NCI-H2029 (cell line): ENCODE measurements at regions not wholly inside any gene's neighbourhood (a gene's known extent, or its start where the extent isn't known, plus 50 kb on each side); places are given as distances from the start of the nearest gene placed in this dataset.
"Not testable (repeated sequence)": the region's sequence is repeated elsewhere in the genome, so short reads cannot be mapped to it uniquely, and the experiment has no call there.

Experiments
- DNase-seq: peaks from one replicate; lab custom pipeline; 2025; lab: John Stamatoyannopoulos, UW

DNA sequence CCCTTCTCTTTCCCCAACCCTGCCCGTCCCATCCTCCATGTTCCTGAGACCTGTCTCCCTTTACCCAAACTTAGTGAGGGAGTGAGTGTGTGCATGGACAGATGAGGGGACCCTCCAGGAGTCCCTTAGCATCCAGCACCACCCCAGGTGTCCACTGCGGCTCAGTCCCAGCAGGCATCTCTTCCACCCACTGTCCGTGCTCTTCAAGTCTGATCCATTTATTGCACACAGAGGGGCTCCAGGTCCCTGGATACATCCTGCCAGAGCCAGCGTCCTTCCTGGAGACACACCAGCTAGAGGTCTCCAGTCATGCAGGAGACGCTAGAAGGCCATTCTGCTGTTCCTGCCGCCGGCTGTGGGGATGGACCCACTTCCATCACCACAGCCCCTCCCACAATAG, 239.2 kb downstream of the ADGRD1 start:
- no peak for DNase-seq

DNA sequence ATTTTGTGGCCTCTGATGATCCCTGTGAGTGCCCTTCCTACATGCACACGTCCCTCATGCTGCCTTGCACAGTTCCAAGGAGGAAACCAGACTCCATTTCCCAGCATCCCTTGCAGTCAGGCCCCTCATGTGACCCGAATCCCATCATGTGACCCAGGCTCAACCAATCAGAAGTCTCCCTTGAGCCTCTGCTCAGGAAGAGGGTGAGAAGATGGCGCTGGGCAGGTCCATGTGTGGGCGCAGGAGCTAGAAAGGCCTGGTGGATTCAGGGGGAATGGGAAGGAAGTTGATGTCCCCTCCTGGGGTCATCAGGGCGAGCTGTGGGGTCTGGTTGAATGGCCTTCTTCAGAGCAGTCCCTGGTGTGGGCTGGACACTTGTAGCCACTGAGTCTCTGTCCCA, 240.5 kb downstream of the ADGRD1 start:
- DNase-seq: no peak

DNA sequence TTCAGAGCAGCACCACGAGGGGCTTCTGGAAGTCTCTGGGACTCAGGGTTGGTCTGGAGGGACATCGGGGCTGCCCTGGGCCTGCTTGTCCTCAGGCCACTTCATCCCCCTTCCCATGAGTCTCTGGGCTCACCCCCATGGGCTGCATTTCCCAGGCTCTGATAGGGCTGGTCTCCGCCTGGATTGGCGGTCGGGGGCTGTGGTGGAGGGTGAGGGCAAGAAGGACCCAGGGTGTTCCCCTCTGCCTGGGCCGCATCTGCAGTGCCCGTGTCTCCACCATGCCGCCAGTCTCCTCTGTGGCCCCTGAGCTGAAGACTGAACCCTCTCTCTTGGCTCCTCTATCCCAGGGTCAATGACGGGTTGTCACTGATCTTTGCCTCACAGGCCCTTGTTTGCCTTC, 242.1 kb downstream of the ADGRD1 start:
- DNase-seq: no peak

DNA sequence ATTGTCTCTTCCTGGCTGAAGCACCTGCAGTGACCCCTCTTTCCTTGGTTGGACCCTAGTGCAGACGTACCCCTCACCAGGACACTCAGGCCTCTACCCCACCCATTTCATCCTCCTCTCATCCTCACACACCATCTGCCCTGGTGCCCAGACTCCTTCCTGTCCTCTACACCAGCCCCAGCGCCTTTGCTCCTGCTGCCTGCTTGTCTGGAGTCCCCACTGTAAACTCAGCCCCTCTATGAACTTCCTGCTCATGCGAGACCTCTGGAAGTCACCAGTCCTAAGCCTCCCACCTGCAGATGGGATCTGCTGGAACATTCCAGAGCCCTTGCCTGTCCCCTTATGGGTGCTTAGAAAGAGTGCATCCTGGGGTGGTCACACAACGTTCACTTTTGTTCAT, 242.5 kb downstream of the ADGRD1 start:
- DNase-seq: no peak

DNA sequence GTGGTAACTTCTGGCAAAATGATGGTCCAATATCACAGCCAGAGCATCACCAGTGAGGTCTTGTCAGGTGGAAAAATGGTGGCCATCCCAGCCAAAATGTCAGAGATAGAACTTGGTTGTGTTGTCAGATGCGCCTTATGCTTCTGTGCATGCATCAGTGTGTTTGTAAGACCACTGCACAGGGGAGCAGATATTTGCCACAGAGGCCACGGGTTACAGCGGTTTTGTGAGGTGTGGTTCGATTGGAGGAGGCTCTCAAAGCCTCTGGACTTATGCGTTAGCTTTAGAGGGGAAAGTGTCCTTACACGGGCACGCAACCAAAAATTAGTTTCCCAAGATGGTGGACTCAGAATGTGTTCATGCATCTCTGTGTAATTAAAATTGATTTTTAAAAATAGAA, 243.8 kb downstream of the ADGRD1 start:
- no peak for DNase-seq

DNA sequence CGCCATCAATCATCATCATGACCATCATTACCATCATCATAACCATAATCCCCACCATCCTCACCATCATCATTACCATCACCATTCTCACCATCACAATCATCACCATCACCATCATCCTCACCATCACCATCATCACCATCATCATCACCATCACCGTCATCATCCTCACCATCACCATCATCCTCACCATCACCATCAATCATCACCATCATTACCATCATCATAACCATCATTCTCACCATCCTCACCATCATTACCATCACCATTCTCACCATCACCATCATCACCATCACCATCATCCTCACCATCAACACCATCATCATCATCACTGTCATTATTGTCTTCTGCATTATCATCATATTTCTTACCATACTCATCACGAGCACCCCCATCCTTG, 245.5 kb downstream of the ADGRD1 start:
- no peak for DNase-seq

DNA sequence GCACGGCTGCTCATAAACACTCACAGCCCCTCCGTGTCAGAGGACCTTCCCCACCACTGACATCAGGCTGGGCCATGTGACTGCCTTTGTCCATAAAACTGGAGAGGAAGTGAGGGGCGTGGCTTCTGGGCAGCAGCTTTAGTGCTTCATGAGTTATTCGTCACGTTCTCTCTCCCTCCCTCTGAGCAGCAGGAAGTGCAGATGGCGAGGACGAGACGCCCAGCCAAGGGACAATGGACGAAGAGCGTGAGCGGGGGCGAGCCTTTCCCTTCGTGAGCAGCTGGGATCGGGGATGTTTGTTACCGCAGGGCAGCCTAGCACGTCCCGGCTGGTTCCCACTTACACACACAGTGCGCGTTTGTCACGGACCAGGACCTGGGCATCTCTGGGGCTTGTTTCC, 248.2 kb downstream of the ADGRD1 start:
- DNase-seq: not testable (repeated sequence)

DNA sequence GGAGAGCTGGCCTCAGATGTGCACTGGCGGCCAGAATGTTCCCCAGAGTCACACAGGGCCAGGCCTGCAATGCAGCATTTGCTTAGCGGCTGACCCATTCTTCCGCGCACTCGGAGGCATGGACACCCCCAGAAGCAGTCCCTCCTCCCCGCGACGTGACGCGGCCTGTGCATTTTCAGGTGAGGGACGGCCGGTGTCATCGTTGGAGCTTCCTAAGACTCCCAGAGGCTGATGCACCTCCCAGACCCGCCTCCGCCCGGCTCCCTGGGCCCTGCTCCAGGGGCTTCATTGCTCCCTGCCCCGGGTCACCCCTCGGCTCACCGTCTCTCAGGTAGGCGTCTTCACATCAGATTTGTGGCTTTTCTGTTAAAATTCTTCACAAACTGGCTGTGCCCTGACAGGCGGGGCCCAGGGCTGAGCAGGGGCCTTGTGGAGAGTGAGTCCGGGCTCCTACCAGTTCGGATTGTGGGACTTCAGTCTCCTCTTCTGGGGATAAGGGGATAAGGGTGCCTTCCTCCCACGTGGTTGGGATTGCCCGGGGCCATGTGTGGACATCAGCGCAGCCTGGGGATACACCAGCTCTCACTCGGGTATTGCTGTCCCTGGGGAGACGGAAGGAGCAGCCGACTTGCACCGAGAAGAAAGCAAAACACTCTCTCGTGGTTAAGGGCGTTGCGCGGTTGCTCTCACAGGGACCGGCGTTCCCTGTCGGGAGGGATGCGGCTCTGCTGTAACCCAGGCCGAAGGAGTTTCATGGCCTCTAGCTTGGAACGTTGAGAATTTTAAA, 249.1 kb downstream of the ADGRD1 start:
- no peak for DNase-seq

DNA sequence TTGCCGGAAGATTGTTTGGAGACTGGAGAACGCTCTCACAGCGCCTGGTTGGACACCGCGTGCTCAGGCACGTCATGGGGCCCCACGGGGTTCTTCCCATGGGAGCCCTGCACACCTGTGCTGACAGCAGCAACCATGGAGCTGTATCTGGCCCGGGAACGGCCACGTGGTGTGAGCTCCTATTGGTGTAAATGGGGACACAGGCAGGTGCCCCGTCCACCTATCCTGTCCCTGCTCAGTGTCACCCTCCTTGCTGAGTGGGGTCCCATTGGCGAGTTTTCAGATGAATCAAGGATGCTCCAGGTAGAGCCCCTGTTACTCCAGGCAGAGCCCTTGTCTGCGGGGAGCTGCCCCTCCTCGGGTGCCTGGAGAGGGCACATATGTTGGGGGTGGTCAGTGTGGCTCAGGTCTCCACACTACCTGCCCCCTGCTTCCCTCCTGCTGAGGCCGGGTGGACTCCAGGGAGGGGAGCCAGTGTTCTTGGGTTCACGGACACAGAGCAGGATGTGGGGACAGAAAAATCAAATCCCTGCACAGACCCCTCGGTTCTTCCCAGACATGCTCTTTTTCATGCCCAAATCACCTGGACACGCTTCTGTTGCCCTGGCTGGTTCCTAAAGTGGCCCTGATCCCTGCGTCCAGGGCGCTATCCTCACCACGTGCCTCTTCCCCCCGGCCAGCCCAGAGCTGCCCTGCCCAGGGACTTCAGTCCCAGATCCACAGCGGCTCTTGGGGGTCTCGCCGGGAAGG, 250.1 kb downstream of the ADGRD1 start:
- DNase-seq: no peak

DNA sequence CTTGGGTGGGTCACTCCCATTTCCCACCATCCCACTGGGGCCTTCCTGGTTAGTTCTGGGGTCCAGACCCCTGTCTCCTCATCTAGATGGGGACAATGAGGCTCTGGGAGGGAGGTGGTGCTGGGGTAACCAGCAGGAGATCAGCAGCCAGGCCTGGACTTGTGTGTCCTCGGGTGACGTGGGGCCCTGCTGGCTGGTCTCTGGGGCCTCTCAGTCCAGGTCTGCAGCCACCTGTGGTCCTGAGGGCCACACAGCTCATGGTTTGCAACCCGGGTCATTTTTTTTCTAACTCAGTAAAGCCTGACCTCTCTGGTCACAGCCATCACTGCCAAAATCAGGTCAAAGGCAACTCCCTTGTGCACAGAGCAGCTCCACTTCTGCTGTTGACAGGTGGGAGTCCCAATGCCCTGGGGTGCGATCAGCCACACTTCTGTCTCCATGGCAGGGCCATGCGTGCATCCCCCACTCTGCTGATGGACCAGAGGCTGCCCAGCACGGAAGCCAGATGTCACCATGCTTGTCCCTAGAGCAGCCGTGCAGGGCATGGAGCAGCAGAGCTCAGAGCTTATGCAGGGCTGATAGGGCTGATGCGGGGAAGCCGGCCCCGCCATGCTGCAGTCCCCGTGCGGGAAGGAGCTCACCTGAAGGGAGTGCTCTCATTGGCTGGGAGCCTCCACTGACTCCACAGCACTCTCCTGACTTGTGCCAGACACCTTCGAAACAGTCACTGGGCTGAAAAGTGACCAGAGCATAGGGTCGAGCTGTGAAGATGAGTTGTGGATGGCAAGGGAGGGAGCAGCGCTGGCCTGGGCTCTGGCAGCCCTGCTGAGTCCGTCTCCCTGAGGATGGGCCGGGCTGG, 250.9 kb downstream of the ADGRD1 start:
- DNase-seq: no peak

DNA sequence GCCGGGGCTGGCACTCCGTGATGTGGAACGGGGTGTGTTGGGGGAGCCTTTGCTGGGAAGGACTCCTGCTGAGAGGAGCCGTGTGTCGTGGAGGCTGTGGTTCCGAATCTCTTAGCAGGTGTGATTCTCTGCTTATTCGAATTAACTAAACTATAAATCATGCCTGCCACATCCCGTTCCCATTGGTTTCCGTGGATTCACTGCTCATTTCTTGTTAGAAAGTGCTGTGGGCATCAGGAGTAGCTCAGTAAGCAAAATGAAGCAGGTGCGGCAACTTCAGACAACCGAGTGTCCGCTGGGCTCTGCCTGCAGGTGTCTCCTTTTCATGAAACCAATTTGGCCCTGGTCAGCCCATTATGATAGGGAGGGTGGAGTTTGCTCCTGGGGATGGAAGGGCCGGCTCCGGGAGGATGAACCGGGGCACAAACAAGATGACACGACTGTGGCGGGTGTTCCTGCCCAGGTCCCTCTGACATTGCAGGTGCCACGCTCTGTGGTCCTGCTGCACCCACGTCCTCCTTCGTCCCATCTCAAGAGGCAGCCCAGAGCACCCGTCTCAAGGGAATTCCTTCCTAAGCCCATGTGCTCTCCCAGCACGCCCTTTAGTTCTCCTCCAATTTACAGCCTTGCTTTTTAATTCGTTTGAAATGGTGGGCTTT, 251.7 kb downstream of the ADGRD1 start:
- DNase-seq: not testable (repeated sequence)

DNA sequence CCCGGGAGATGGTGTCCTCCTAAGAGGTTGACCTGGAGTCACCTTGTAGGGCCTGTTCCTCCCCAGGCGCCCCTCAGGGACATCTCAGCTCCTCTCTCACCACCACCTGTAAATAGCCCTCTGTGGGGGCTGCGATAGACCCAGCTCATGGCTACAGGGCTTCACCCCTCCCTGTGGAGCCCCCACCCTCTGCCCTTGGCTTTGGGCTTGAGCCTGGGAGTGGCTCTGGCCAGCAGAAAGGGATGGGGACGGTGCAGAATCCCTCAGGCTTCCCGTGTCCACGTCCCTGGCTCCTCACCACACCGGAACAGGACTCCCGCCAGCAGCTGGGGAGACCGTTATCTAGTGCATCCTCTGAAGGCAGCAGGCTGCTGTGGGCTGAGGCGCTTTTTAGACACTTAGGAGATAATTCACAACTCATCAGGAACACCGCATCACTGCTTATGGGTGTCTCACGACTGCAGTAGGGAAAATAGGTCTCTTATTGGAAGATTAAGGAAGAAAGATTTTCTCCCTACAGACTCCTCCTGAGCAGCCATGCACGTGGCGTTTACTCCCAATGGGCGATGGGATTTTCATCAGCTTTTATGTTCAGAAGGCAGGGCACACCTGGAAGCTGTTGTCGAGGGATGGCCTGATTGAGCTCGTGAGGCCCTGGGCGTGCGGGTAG, 253.1 kb downstream of the ADGRD1 start:
- DNase-seq: not testable (repeated sequence)

DNA sequence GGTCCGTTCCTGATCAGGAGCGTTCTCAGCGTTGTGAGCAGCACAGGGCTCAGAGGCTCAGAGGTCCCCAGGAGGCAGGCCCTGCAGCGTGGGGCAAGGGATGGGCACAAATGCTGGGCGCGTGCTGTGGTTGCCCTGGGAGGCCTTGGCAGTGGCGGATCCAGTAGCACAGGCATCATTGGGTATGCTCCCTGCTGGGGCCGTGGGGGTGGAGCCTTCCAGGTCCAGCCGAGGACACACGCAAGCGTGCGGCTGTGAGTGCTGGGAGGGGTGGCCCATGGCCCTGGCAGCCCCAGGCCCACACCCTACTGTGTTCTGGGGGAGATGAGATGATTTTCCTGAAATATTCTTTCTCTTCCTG, 253.6 kb downstream of the ADGRD1 start:
- DNase-seq: not testable (repeated sequence)

DNA sequence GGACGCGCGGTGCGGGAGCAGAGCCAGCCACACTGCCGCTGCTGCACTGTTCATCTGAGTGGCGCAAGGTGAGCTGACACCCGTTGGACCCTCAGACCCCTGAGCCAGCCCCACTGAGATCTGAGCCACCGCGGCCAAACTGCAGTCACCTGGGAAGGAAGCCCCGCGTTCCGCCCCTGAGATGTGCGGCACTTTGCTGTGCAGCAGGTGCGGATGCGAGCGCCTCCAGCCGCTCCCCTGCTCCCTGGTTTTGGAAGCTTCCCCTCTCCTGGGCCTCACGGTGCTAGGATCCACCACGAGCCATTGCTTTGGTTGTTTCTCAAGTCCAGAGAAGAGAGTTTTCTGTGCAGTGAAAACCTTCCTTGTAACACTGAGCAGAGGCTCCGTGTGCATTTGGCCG, 254.1 kb downstream of the ADGRD1 start:
- not testable (repeated sequence) for DNase-seq

DNA sequence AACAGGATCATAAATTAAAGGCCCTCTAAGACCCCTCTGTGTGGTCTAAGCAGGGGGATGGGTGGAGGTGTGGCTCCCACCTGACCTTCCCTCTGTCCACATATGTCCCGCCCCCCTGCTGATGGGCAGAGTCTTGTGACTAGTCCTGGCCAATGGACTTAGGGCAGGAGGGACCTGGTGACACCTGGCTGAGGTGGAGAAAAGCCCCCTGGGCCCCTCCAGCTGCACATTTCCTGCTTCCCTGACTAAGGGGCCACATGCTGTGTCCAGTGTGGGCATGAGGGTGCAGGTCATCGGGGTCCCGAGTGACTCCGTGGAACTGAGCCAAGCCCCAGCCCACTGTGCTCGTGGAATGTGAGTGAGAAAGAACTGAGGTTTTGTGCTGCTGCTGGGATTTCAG, 254.7 kb downstream of the ADGRD1 start:
- no peak for DNase-seq

DNA sequence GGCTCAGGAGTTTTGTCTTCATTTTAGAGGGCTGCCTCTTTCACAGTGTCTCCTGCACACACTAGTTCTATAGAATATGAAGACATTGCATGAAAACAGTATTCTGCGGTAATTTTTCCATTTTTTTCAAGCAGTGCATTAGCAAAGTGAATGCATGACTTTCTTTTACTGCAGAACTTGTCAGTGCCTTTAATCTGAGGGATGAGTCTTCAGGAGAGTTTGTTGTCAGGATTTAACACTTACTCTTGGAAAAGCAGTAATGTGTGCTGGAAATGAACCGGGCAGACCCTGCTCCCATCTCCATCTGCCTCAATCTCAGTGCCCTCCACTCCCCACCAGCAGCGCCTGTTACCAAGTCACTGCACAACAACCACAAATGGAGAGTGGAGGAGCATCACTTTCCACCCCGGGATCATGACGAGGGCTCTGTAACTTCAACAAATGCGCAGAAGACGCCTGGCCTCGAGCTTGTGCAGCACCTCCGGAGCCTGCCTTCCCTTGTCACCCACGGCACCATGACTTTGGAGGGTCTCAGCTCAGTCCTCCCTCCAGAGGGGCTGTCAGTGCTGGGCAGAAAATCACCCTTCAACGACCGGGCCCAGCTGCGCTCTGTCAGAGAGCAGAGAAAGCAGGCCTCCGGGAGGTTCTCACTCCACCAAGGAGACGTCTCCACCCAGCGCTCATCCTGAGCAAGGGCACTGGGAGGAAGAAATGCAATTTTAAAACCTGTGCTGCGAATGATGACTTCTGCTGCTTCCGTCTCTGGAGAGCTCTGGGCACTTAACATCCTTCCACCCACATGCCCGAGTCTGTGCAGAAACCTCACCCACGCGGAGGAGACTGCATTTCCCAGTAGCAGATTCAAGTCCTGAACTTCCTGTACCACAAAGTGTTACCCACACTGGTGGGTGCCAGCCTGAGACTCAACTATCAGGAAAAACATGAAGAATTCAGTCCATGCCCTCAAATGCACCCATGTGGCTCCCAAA, 255.7 kb downstream of the ADGRD1 start:
- DNase-seq: no peak

DNA sequence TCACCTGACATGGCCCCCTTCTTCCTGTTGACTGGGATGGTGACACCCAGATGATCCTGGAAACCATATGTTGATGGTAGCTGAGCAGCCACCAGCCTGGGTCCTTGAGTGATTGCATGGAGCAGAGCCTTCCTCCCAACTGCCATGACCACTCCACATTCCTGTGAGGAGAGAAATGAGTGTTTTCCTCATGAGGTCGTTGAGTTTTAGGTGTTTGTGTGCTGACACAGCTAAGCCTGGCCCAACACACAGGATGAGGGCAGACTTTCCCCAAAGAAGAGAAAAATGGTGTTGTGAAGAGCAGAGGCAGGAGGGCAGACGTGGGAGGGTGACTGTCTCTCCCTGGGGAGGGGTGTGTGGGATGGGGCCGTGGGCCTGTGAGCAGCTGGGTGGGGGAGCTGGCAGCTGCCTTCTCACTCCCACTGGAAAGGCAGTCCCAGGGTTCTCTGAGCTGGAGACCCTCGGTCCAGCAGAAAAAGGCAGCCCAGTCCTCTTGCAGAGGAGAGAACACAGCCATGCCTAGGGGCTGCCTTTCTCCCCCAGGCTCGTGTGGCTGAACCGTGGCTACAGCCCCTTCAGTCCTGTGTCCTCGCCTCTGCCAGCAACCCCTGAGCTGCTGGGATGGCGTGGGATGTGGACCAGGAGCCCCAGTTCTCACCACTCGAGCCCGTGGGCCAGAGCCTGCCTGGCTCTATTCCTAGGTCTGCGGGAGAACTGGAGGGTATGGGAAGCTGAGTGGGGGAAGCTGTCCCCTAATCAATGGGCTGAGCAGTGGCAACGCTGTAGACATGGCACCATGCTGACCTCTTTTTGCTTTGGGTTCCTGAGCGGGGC, 257.0 kb downstream of the ADGRD1 start:
- no peak for DNase-seq

DNA sequence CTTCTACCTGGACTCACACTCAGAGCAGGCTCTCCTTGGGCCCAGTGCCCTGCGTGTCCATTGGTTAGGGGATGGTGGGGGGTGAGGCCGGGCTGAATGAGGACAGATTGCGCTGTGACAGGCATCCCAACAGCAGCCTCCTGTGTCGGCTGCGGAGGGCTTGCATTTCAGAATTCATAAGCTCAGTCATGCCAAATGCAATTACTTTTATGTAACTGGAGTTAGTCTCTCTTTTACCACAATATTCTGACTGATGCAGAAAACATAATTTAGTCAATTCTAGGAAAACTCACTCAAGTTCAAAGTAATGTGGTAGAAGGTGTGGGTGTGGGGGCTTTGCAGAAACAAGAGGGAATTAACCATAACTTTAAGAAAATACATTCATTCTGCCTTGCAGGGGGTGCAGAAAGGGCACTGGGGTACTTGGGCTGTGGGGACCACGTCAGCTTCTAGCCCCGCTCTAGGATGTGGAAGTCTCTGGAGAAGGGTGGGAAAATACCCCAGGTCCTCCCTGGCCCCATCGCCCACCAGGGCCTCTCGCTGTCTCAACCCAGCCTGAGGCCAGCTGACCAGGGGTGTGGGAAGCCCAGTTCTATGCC, 257.7 kb downstream of the ADGRD1 start:
- DNase-seq: no peak

DNA sequence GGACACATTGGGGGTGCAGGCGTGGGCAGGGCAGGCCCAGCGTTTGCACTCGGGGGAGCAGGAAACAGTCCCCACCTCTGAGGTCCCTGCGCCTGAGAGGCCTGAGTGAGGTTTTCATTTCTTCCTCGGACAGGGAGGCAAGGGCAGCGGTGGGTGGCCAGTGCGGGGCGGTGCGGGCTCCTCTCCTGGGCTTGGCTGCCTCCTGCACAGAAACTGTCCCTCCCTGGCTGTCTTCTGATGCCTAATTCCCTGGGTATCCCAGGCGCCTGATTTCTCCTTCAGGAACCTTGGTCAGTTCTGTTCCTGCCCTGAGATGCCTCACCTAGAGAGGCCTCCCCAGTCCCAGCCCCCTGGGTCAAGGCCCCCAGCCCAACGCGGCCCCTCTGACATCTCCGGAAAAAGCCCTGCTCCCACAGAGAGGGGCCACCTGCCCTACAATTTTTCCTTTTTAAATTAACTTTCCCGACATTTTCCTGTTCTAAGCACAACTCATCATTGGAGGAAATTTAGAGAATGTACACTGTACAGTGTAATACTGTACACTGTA, 260.3 kb downstream of the ADGRD1 start:
- DNase-seq: no peak
